HEK293T (cell line): ENCODE measurements at regions not wholly inside any gene's neighbourhood (a gene's known extent, or its start where the extent isn't known, plus 50 kb on each side); places are given as distances from the start of the nearest gene placed in this dataset.
"Not testable (repeated sequence)": the region's sequence is repeated elsewhere in the genome, so short reads cannot be mapped to it uniquely, and the experiment has no call there.

Experiments used
- ARNT ChIP-seq: fragments of 450-650 bp; IDR thresholded peaks from 2 replicates; pipeline ENCODE4 v1.6.1; 2017; ENCODE audit warnings: mild to moderate bottlenecking
- BHLHE40 ChIP-seq: fragments of 450-650 bp; IDR thresholded peaks from 2 replicates; pipeline ENCODE4 v1.6.1; 2016; ENCODE audit warnings: mild to moderate bottlenecking, moderate library complexity, borderline replicate concordance
- CTBP1 ChIP-seq: fragments of 450-650 bp; IDR thresholded peaks from 2 replicates; pipeline ENCODE4 v1.6.1; 2016; ENCODE audit warnings: borderline replicate concordance
- ELF4 ChIP-seq: fragments of 450-650 bp; IDR thresholded peaks from 2 replicates; pipeline ENCODE4 v1.6.1; 2017; ENCODE audit warnings: antibody characterized with exemption
- FOXA1 ChIP-seq: fragments of 450-650 bp; IDR thresholded peaks from 2 replicates; pipeline ENCODE4 v1.6.1; 2016; ENCODE audit warnings: mild to moderate bottlenecking
- FOXK2 ChIP-seq: fragments of 450-650 bp; IDR thresholded peaks from 2 replicates; pipeline ENCODE4 v1.6.1; 2016; ENCODE audit warnings: mild to moderate bottlenecking
- FOXM1 ChIP-seq: fragments of 450-650 bp; IDR thresholded peaks from 2 replicates; pipeline ENCODE4 v1.6.1; 2017; ENCODE audit warnings: mild to moderate bottlenecking, borderline replicate concordance
- L3MBTL2 ChIP-seq: fragments of 450-650 bp; conservative IDR thresholded peaks from 2 replicates; pipeline ENCODE4 v1.6.1; 2016; ENCODE audit warnings: mild to moderate bottlenecking
- LEF1 ChIP-seq: fragments of 450-650 bp; IDR thresholded peaks from 2 replicates; pipeline ENCODE4 v1.6.1; 2017; ENCODE audit warnings: mild to moderate bottlenecking, borderline replicate concordance
- NFRKB ChIP-seq: fragments of 450-650 bp; IDR thresholded peaks from 2 replicates; pipeline ENCODE4 v1.6.1; 2016; ENCODE audit warnings: mild to moderate bottlenecking, moderate library complexity
- SP1 ChIP-seq: fragments of 450-650 bp; IDR thresholded peaks from 2 replicates; pipeline ENCODE4 v1.6.1; 2017
- SUZ12 ChIP-seq: fragments of 450-650 bp; IDR thresholded peaks from 2 replicates; pipeline ENCODE4 v1.6.1; 2016; ENCODE audit warnings: mild to moderate bottlenecking
- TARDBP ChIP-seq: fragments of 450-650 bp; IDR thresholded peaks from 2 replicates; pipeline ENCODE4 v1.6.1; 2016
- ZNF384 ChIP-seq: fragments of 450-650 bp; IDR thresholded peaks from 2 replicates; pipeline ENCODE4 v1.6.1; 2016

DNA sequence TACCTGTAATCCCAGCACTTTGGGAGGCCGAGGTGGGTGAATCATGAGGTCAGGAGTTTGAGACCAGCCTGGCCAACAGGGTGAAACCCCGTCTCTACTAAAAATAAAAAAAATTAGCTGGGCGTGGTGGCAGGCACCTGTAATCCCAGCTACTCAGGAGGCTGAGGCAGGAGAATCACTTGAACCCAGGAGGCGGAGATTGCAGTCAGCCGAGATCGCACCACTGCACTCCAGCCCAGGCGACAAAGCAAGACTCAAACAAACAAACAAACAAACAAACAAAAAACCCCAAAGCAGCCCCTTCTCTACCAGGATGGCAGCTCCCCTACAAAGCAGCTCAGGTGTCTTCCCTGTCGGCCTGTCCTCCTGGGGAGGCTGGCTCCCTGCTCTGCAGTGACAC lies 111.3 kb upstream of the ZNF479 start:
- not testable (repeated sequence) for TF ChIP-seq CTBP1, ELF4, SUZ12, SP1, FOXK2, FOXM1, FOXA1, ARNT, ZNF384, LEF1, TARDBP, L3MBTL2, BHLHE40, NFRKB
